Sigmoid colon (tissue), 4 donors: ENCODE measurements at regions not wholly inside any gene's neighbourhood (a gene's known extent, or its start where the extent isn't known, plus 50 kb on each side); places are given as distances from the start of the nearest gene placed in this dataset.

Experiments
- POLR2AphosphoS5 ChIP-seq, 4 donors: sonication (generic); formaldehyde crosslinking; IDR thresholded peaks; one replicate each; pipeline ENCODE4 v1.6.1; 2017; ENCODE audit warnings: antibody characterized with exemption in 4 of 4
- TF ChIP-seq, protein P1 (sequence below), 4 experiments: fragments of 450-650 bp in 3 of 4; fragments of 200-600 bp in 1 of 4; IDR thresholded peaks; one replicate each; pipeline ENCODE4 v1.5.1; 2016 to 2019; ENCODE audit warnings: antibody characterized with exemption in 4 of 4, mild to moderate bottlenecking in 3 of 4, moderate library complexity in 2 of 4

DNA sequence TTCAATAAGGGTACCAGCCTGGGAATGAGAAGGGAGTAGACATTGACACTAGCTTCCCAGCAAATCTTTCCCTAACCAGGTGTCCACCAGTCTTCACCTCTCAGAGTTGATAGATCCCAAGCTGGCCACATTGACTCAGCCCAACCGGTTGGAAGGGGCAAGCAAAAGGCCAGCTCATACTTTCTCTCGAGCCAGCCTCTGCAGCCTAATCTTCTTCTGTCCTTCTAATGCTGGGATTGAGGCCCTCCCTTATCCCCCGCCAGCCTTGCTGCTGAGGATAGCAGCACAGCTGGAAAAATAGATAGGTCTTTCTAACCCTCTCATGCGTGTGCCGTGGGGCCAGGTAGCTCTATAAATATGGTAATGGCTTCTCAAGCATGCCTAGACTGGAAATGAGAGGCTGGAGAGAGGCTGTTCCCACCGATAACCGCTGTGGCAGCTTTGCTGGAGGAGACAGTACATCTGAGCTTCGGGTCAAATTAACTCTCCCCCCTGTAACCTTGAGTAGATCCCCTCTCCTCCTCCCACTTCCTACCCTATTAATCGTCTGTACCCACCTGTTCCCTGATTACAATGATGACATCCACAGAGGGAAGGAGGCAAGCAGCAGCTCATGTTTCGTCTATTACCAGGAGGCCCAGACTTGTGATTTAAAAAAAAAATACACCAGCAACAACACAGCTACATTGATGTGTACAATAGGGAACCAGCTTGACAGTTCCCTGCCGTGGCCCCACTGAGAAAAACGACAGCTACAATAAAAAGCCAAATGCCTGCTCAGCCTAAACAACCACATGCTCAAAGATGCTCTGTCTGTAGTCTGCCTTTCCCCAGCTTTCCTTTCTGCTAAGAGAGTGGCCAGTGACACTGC, 219.9 kb upstream of the BRINP1 start:
- TF ChIP-seq, protein P1, sequence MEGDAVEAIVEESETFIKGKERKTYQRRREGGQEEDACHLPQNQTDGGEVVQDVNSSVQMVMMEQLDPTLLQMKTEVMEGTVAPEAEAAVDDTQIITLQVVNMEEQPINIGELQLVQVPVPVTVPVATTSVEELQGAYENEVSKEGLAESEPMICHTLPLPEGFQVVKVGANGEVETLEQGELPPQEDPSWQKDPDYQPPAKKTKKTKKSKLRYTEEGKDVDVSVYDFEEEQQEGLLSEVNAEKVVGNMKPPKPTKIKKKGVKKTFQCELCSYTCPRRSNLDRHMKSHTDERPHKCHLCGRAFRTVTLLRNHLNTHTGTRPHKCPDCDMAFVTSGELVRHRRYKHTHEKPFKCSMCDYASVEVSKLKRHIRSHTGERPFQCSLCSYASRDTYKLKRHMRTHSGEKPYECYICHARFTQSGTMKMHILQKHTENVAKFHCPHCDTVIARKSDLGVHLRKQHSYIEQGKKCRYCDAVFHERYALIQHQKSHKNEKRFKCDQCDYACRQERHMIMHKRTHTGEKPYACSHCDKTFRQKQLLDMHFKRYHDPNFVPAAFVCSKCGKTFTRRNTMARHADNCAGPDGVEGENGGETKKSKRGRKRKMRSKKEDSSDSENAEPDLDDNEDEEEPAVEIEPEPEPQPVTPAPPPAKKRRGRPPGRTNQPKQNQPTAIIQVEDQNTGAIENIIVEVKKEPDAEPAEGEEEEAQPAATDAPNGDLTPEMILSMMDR (IDR thresholded peaks at IDR 0.05): no peak
- TF ChIP-seq POLR2AphosphoS5 (IDR thresholded peaks at IDR 0.05): no peak
